RWPE1 (cell line): ENCODE measurements at regions not wholly inside any gene's neighbourhood (a gene's known extent, or its start where the extent isn't known, plus 50 kb on each side); places are given as distances from the start of the nearest gene placed in this dataset.

Source experiments
- CTCF ChIA-PET: fragments of 350-600 bp; sonication (Branson Sonifier 250); formaldehyde crosslinking; extraction: SDS; loops from one replicate; lab custom pipeline; 2021; lab: Yijun Ruan, JAX
- POLR2A ChIA-PET: fragments of 400-600 bp; formaldehyde crosslinking; extraction: SDS; loops from one replicate; lab custom pipeline; 2020; ENCODE audit warnings: antibody characterized with exemption; ENCODE audit not compliant: low non-redundant PET; lab: Yijun Ruan, JAX
- DNase-seq: peaks from one replicate; pipeline ENCODE4 v3.0.0; 2012; ENCODE audit warnings: low spot score
- H3K27ac ChIP-seq: fragments of 450-650 bp; 2 replicates; pipeline ENCODE4 v1.5.1; 2017
- CTCF ChIP-seq: fragments of 450-650 bp; conservative IDR thresholded peaks from 2 replicates; pipeline ENCODE4 v1.5.1; 2017; ENCODE audit warnings: low read depth, mild to moderate bottlenecking

GRCh38 chr4:189062047-189062820, 878.4 kb upstream of the FRG1 start:
- ChIA-PET POLR2A (no interaction called here), CTCF (interaction anchor here (0.6 kb wide), 1 partner anchor 715 kb away, joined by 3 read pairs; no protein-coding TSS in a partner anchor)
- no peak for DNase-seq
- TF ChIP-seq CTCF, result no peak
- H3K27ac ChIP-seq, result no peak overlapping the region

GRCh38 chr4:189069772-189070171, 870.9 kb upstream of the FRG1 start:
- POLR2A ChIA-PET, result no interaction called here
- CTCF ChIA-PET, result no interaction called here
- TF ChIP-seq CTCF, result no peak
- H3K27ac ChIP-seq, result no peak overlapping the region
- DNase-seq, result peak; percentile 10

- ChIA-PET CTCF (no interaction called here), POLR2A (no interaction called here)
- no peak for DNase-seq
- H3K27ac ChIP-seq, result no peak overlapping the region
- TF ChIP-seq CTCF, result no peak
These were observed 869.4 kb upstream of the FRG1 start for GRCh38 chr4:189071241-189071640.

GRCh38 chr4:189073739-189074138, 866.9 kb upstream of the FRG1 start:
- ChIA-PET CTCF (interaction anchor here (0.6 kb wide), 1 partner anchor 1413 kb away, joined by 3 read pairs; no protein-coding TSS in a partner anchor), POLR2A (no interaction called here)
- no peak for DNase-seq
- TF ChIP-seq CTCF, result no peak
- H3K27ac ChIP-seq, result no peak overlapping the region

- CTCF ChIA-PET, result interaction anchor here (0.7 kb wide), 1 partner anchor 776 kb away, joined by 4 read pairs; no protein-coding TSS in a partner anchor
- TF ChIP-seq CTCF, result no peak
- no peak overlapping the region for H3K27ac ChIP-seq
- peak; percentile 81 for DNase-seq
- POLR2A ChIA-PET, result no interaction called here
These were observed 858.8 kb upstream of the FRG1 start for GRCh38 chr4:189081826-189082225.

- TF ChIP-seq CTCF, result no peak
- DNase-seq, result no peak
- H3K27ac ChIP-seq, result no peak overlapping the region
- ChIA-PET CTCF (interaction anchor here (0.5 to 0.6 kb wide), 2 partner anchors 37 to 118 kb away, joined by 3 to 4 read pairs; no protein-coding TSS in a partner anchor), POLR2A (no interaction called here)
These were observed 856.9 kb upstream of the FRG1 start for GRCh38 chr4:189083769-189084168.
